Endothelial cell of umbilical vein (primary cell): ENCODE measurements at regions not wholly inside any gene's neighbourhood (a gene's known extent, or its start where the extent isn't known, plus 50 kb on each side); places are given as distances from the start of the nearest gene placed in this dataset.

ENCODE experiments used
- BruUV-seq: library from RNA; stranded (reverse); fragments of 400-500 nt; replicated peaks from 2 replicates; lab custom pipeline; 2021; lab: Mats Ljungman, UMichigan
- CTCF ChIA-PET: fragments of 300-600, 350-600 bp; sonication (Branson Sonifier 250); formaldehyde crosslinking; loops from one replicate; lab custom pipeline; 2021; ENCODE audit warnings: antibody characterized with exemption, inconsistent platforms; lab: Charles Lee
- POLR2A ChIA-PET: fragments of 300-600, 350-600 bp; sonication (Branson Sonifier 250); formaldehyde crosslinking; loops from one replicate; lab custom pipeline; 2021; ENCODE audit warnings: antibody characterized with exemption, inconsistent platforms; lab: Charles Lee
- DNase-seq: peaks from one replicate; pipeline ENCODE4 v3.0.0-alpha.2; 2011; ENCODE audit warnings: low read depth, low spot score
- FAIRE-seq: peaks from 2 replicates; lab custom pipeline; 2011; peaks lifted over from hg19 to GRCh38; lab: Jason Lieb, UNC
- H2AFZ ChIP-seq: 2 replicates; pipeline ENCODE4 v1.6.0; 2012; ENCODE audit warnings: low read depth, low read length, control low read depth, inconsistent platforms
- H3K27ac ChIP-seq: 2 replicates; pipeline ENCODE4 v1.5.1; 2011; ENCODE audit warnings: low read depth, mild to moderate bottlenecking, control low read depth, low read length, moderate library complexity; ENCODE audit not compliant: insufficient read depth
- H3K27me3 ChIP-seq, 2 experiments: 2 replicates each; pipeline versions ENCODE4 v1.6.0 to v1.6.1; 2011; ENCODE audit warnings: low read length in 2 of 2, mixed read lengths in 1 of 2; ENCODE audit not compliant: control insufficient read depth in 2 of 2, insufficient read depth in 2 of 2
- H3K36me3 ChIP-seq, 2 experiments: 2 replicates in 1 of 2; 3 replicates in 1 of 2; pipeline ENCODE4 v1.5.1; 2011; ENCODE audit warnings: low read length in 2 of 2, mild to moderate bottlenecking in 1 of 2, moderate library complexity in 1 of 2; ENCODE audit not compliant: control insufficient read depth in 2 of 2, insufficient read depth in 2 of 2; ENCODE audit errors: extremely low read depth in 1 of 2
- H3K4me1 ChIP-seq: 3 replicates; pipeline ENCODE4 v1.5.1; 2011; ENCODE audit warnings: mild to moderate bottlenecking, low read length; ENCODE audit not compliant: control insufficient read depth, insufficient read depth; ENCODE audit errors: extremely low read depth
- H3K4me2 ChIP-seq: 2 replicates; pipeline ENCODE4 v1.6.1; 2011; ENCODE audit warnings: low read length, control low read depth, mixed read lengths; ENCODE audit not compliant: insufficient read depth
- H3K4me3 ChIP-seq, 3 experiments: fragments of 200-600 bp in 1 of 3; sonication (generic), shearing (Covaris generic) in 1 of 3; replicated peaks in 1 of 3; 2 replicates each; pipeline ENCODE4 v1.5.1; 2011 to 2016; ENCODE audit warnings: control low read depth in 3 of 3, low read length in 3 of 3, mild to moderate bottlenecking in 2 of 3, inconsistent platforms in 1 of 3, low read depth in 1 of 3, moderate library complexity in 1 of 3; ENCODE audit not compliant: insufficient read depth in 1 of 3
- H3K79me2 ChIP-seq: 2 replicates; pipeline ENCODE4 v1.6.0; 2012; ENCODE audit warnings: low read length, inconsistent platforms; ENCODE audit not compliant: control insufficient read depth, insufficient read depth
- H3K9ac ChIP-seq: replicated peaks from 2 replicates; pipeline ENCODE3; 2011; ENCODE audit warnings: low read length, control low read depth; ENCODE audit not compliant: insufficient read depth; ENCODE audit errors: extremely low read depth
- H3K9me1 ChIP-seq: replicated peaks from 3 replicates; pipeline ENCODE4 v1.6.0; 2011; ENCODE audit warnings: mild to moderate bottlenecking, low read length; ENCODE audit not compliant: control insufficient read depth, insufficient read depth; ENCODE audit errors: extremely low read depth
- H3K9me3 ChIP-seq: replicated peaks from 2 replicates; pipeline ENCODE4 v1.5.1; 2012; ENCODE audit warnings: low read length, inconsistent platforms; ENCODE audit not compliant: control insufficient read depth, insufficient read depth
- H4K20me1 ChIP-seq: replicated peaks from 2 replicates; pipeline ENCODE3; 2011; ENCODE audit warnings: mild to moderate bottlenecking, low read length; ENCODE audit not compliant: control insufficient read depth, insufficient read depth; ENCODE audit errors: extremely low read depth
- EZH2 ChIP-seq: IDR thresholded peaks from 2 replicates; pipeline ENCODE4 v1.6.1; 2012; ENCODE audit warnings: borderline replicate concordance, low read depth, mild to moderate bottlenecking, moderate library complexity, low read length, inconsistent platforms; ENCODE audit not compliant: severe bottlenecking
- FOS ChIP-seq: IDR thresholded peaks from 2 replicates; pipeline ENCODE4 v1.6.1; 2011; ENCODE audit warnings: mild to moderate bottlenecking, low read length, moderate library complexity, borderline replicate concordance; ENCODE audit not compliant: insufficient read depth
- GATA2 ChIP-seq: IDR thresholded peaks from 2 replicates; pipeline ENCODE4 v1.7.0; 2011; ENCODE audit warnings: low read depth, mild to moderate bottlenecking, moderate library complexity, mixed read lengths, low read length; ENCODE audit not compliant: insufficient read length, insufficient read depth
- JUN ChIP-seq: IDR thresholded peaks from 2 replicates; pipeline ENCODE4 v1.6.1; 2011; ENCODE audit warnings: borderline replicate concordance, low read depth; ENCODE audit not compliant: insufficient read length, insufficient read depth
- MYC ChIP-seq: IDR thresholded peaks from one replicate; pipeline ENCODE4 v1.6.1; 2011; ENCODE audit warnings: mild to moderate bottlenecking, low read depth, low read length
- POLR2A ChIP-seq: IDR thresholded peaks from 2 replicates; pipeline ENCODE4 v1.6.1; 2012; ENCODE audit warnings: low read depth, mild to moderate bottlenecking, control low read depth, low read length
- POLR2AphosphoS5 ChIP-seq: IDR thresholded peaks from 2 replicates; pipeline ENCODE4 v1.6.1; 2012; ENCODE audit warnings: low read depth, mild to moderate bottlenecking, control low read depth, low read length, moderate library complexity; ENCODE audit not compliant: insufficient read depth
- dilution Hi-C: fragments of 300-500 bp; cut with MboI; formaldehyde crosslinking; loops from one replicate; pipeline ENCODE4 v1.15.0; 2019; ENCODE audit warnings: low sequenced_read_pairs; ENCODE audit not compliant: extremely low pct_ligation_motif_present
- intact Hi-C: fragments of 100-400 bp; cut with micrococcal nuclease; formaldehyde crosslinking; loops from one replicate; pipeline ENCODE4 v1.10.0; 2022
- TF ChIP-seq, protein P1 (sequence below): IDR thresholded peaks from 2 replicates; pipeline ENCODE4 v1.6.1; 2011; ENCODE audit not compliant: insufficient read depth, insufficient read length
- TF ChIP-seq, protein P2 (sequence below), 2 donors: IDR thresholded peaks; 1 replicate in 1 of 2; 2 replicates in 1 of 2; pipeline ENCODE4 v1.5.1; 2011; ENCODE audit warnings: low read length in 2 of 2, mild to moderate bottlenecking in 2 of 2, moderate library complexity in 2 of 2, control low read depth in 1 of 2, inconsistent platforms in 1 of 2, low read depth in 1 of 2; ENCODE audit not compliant: insufficient read depth in 1 of 2; ENCODE audit errors: extremely low read depth in 1 of 2

DNA sequence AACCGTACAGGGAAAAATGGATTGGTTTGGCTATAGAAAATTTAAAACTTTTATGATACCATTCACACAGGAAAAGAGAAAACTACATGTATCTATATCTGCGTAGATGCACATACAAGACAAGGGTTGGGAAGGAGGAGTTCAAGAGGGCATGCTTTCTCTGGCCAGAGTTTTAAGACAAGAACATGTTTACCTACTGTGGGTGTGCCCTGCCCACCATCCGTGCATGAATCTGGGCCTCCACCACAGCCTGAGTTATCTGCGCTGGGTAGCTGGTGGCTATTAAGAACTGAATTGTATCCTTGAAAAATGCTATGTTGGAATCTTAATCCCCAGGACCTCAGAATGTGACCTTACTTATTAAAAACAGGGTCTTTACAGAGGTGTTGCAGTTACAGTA, 151.6 kb downstream of the AASDH start:
- Histone ChIP-seq H3K27ac (no peak overlapping the region), H3K9ac (no peak overlapping the region), H3K9me1 (no peaks in the 10 kb centered on the region), H3K4me1 (no peaks in the 10 kb centered on the region), H2AFZ (no peak overlapping the region), H3K79me2 (no peaks in the 10 kb centered on the region), H3K4me3 (no peak overlapping the region), H3K9me3 (no peaks in the 10 kb centered on the region), H3K4me2 (no peak overlapping the region), H4K20me1 (no peaks in the 10 kb centered on the region), H3K36me3 (no peaks in the 10 kb centered on the region), H3K27me3 (peaks cover 0 to 1% of the 10 kb centered on the region in 2 experiments)
- FAIRE-seq: no peak
- CTCF ChIA-PET: no interaction called here
- intact Hi-C loops (loop anchor here (5.0 kb wide), 1 partner anchor 398 kb away; no protein-coding TSS in a partner anchor), dilution Hi-C loops (no loop called here)
- TF ChIP-seq FOS (no peak), GATA2 (no peak), POLR2AphosphoS5 (no peak), POLR2A (no peak), MYC (no peak), JUN (no peak), EZH2 (no peak)
- TF ChIP-seq, protein P1, sequence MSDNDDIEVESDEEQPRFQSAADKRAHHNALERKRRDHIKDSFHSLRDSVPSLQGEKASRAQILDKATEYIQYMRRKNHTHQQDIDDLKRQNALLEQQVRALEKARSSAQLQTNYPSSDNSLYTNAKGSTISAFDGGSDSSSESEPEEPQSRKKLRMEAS: no peak
- TF ChIP-seq, protein P2, sequence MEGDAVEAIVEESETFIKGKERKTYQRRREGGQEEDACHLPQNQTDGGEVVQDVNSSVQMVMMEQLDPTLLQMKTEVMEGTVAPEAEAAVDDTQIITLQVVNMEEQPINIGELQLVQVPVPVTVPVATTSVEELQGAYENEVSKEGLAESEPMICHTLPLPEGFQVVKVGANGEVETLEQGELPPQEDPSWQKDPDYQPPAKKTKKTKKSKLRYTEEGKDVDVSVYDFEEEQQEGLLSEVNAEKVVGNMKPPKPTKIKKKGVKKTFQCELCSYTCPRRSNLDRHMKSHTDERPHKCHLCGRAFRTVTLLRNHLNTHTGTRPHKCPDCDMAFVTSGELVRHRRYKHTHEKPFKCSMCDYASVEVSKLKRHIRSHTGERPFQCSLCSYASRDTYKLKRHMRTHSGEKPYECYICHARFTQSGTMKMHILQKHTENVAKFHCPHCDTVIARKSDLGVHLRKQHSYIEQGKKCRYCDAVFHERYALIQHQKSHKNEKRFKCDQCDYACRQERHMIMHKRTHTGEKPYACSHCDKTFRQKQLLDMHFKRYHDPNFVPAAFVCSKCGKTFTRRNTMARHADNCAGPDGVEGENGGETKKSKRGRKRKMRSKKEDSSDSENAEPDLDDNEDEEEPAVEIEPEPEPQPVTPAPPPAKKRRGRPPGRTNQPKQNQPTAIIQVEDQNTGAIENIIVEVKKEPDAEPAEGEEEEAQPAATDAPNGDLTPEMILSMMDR (IDR thresholded peaks at IDR 0.05; ENCODE audit: extremely low read depth in 1 of 2, insufficient read depth in 1 of 2, low read depth in 1 of 2, low read length in 2 of 2): no peak
- BruUV-seq: no TSS peak
- no peak for DNase-seq
- POLR2A ChIA-PET: no interaction called here
